ENCODE measurements at regions not wholly inside any gene's neighbourhood (a gene's known extent, or its start where the extent isn't known, plus 50 kb on each side); places are given as distances from the start of the nearest gene placed in this dataset.

DNA sequence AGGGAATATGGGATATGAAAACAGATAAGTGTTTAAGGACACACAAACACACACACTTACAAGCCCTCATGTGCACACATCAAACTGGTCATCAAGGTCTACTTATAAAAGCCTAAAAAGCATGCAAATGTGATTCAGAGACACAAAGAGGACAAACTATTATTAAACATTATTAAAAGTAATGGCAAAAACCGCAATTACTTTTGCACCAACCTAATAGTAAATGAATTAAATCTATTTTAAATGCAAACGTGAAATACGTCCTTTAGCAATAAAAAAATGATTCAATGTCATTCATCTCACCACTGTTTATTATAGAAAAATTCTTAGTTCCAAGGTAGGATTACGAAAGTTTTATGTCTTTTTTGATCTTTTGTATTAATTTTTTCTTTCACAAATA is 91.1 kb upstream of the ARMCX2 start:
- no peaks in the 10 kb centered on the region for H3K36me3 ChIP-seq (ENCODE audit: insufficient read depth, low read length, poor library complexity, severe bottlenecking)
- DNase-seq (ENCODE audit: low spot score), result no peak
- H3K27ac ChIP-seq (ENCODE audit: low read depth, low read length, poor library complexity, severe bottlenecking), result no peak overlapping the region
- no peaks in the 10 kb centered on the region for H3K27me3 ChIP-seq (replicated peaks; ENCODE audit: insufficient read depth, low read depth, low read length, poor library complexity)
- CTCF ChIA-PET, result no interaction called here
- TF ChIP-seq, protein P1, sequence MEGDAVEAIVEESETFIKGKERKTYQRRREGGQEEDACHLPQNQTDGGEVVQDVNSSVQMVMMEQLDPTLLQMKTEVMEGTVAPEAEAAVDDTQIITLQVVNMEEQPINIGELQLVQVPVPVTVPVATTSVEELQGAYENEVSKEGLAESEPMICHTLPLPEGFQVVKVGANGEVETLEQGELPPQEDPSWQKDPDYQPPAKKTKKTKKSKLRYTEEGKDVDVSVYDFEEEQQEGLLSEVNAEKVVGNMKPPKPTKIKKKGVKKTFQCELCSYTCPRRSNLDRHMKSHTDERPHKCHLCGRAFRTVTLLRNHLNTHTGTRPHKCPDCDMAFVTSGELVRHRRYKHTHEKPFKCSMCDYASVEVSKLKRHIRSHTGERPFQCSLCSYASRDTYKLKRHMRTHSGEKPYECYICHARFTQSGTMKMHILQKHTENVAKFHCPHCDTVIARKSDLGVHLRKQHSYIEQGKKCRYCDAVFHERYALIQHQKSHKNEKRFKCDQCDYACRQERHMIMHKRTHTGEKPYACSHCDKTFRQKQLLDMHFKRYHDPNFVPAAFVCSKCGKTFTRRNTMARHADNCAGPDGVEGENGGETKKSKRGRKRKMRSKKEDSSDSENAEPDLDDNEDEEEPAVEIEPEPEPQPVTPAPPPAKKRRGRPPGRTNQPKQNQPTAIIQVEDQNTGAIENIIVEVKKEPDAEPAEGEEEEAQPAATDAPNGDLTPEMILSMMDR (conservative IDR thresholded peaks at IDR 0.05; ENCODE audit: low read depth, low read length), result no peak
- no peak for TF ChIP-seq EZH2 (IDR thresholded peaks at IDR 0.05; ENCODE audit: borderline replicate concordance, low read depth, low read length, poor library complexity, severe bottlenecking)
- POLR2A ChIA-PET (ENCODE audit: low non-redundant PET), result no interaction called here
- no TSS peak for BruUV-seq (replicated peaks)
- no peak overlapping the region for H3K4me3 ChIP-seq (ENCODE audit: low read depth, low read length, poor library complexity, severe bottlenecking)
- intact Hi-C loops (cut with micrococcal nuclease; ENCODE audit: unreplicated experiment), result no loop called here
- no peaks in the 10 kb centered on the region for H3K9me3 ChIP-seq (ENCODE audit: low read depth, low read length, poor library complexity, severe bottlenecking)
- no peaks in the 10 kb centered on the region for H3K4me1 ChIP-seq (ENCODE audit: insufficient read depth, low read length, poor library complexity, severe bottlenecking)

GRCh38 chrX:101749436-101749835 is 89.8 kb upstream of the ARMCX2 start:
- no peak overlapping the region for H3K27ac ChIP-seq (ENCODE audit: low read depth, low read length, poor library complexity, severe bottlenecking)
- H3K27me3 ChIP-seq (replicated peaks; ENCODE audit: insufficient read depth, low read depth, low read length, poor library complexity), result no peaks in the 10 kb centered on the region
- no peaks in the 10 kb centered on the region for H3K9me3 ChIP-seq (ENCODE audit: low read depth, low read length, poor library complexity, severe bottlenecking)
- intact Hi-C loops (cut with micrococcal nuclease; ENCODE audit: unreplicated experiment), result no loop called here
- no peaks in the 10 kb centered on the region for H3K36me3 ChIP-seq (ENCODE audit: insufficient read depth, low read length, poor library complexity, severe bottlenecking)
- ChIA-PET POLR2A (ENCODE audit: low non-redundant PET) (no interaction called here), CTCF (interaction anchor here (1.0 kb wide), 1 partner anchor 10 kb away, joined by 3 read pairs; no protein-coding TSS in a partner anchor)
- H3K4me1 ChIP-seq (ENCODE audit: insufficient read depth, low read length, poor library complexity, severe bottlenecking), result no peaks in the 10 kb centered on the region
- peak; percentile 6 for DNase-seq (ENCODE audit: low spot score)
- BruUV-seq (replicated peaks), result no TSS peak
- TF ChIP-seq EZH2 (IDR thresholded peaks at IDR 0.05; ENCODE audit: borderline replicate concordance, low read depth, low read length, poor library complexity, severe bottlenecking), result no peak
- TF ChIP-seq, protein P1 (conservative IDR thresholded peaks at IDR 0.05; ENCODE audit: low read depth, low read length), result no peak
- H3K4me3 ChIP-seq (ENCODE audit: low read depth, low read length, poor library complexity, severe bottlenecking), result no peak overlapping the region

DNA sequence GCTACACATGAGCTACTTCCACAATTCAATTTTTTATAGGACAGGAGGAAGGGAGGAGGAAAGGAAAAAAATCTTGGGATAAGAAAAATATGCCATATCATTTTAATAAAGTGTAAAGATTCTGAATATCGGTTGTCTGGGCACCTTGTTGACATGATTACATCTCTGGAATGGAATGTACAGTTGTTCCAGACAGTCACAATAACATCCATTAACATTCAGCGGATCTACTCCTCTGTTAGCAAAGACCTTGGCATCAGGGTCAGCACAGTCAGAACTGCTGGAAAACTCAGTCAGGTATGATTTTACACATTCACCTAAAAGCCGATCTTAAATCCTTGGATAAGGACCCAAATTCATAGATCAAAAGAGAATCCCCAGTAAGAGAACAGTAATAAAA is 85.4 kb upstream of the ARMCX2 start:
- Histone ChIP-seq H3K9me3 (ENCODE audit: low read depth, low read length, poor library complexity, severe bottlenecking) (no peaks in the 10 kb centered on the region), H3K4me3 (ENCODE audit: low read depth, low read length, poor library complexity, severe bottlenecking) (no peak overlapping the region), H3K36me3 (ENCODE audit: insufficient read depth, low read length, poor library complexity, severe bottlenecking) (no peaks in the 10 kb centered on the region), H3K27ac (ENCODE audit: low read depth, low read length, poor library complexity, severe bottlenecking) (no peak overlapping the region), H3K27me3 (replicated peaks; ENCODE audit: insufficient read depth, low read depth, low read length, poor library complexity) (no peaks in the 10 kb centered on the region), H3K4me1 (ENCODE audit: insufficient read depth, low read length, poor library complexity, severe bottlenecking) (no peaks in the 10 kb centered on the region)
- TF ChIP-seq EZH2 (IDR thresholded peaks at IDR 0.05; ENCODE audit: borderline replicate concordance, low read depth, low read length, poor library complexity, severe bottlenecking), result no peak
- TF ChIP-seq, protein P1 (conservative IDR thresholded peaks at IDR 0.05; ENCODE audit: low read depth, low read length), result no peak
- intact Hi-C loops (cut with micrococcal nuclease; ENCODE audit: unreplicated experiment), result no loop called here
- no TSS peak for BruUV-seq (replicated peaks)
- CTCF ChIA-PET, result no interaction called here
- POLR2A ChIA-PET (ENCODE audit: low non-redundant PET), result no interaction called here
- no peak for DNase-seq (ENCODE audit: low spot score)
